Lung (tissue), 11 donors: ENCODE measurements at regions not wholly inside any gene's neighbourhood (a gene's known extent, or its start where the extent isn't known, plus 50 kb on each side); places are given as distances from the start of the nearest gene placed in this dataset.

Source experiments
- ATAC-seq: fragments of 200-7000 bp; cut with Tn5 transposase; one replicate; pipeline ENCODE4 v1.9.1; 2020; ENCODE audit warnings: moderate number of reproducible peaks; ENCODE audit not compliant: insufficient read depth, low FRiP score
- DNase-seq, 3 donors: peaks; one replicate each; pipeline ENCODE4 v3.0.0-alpha.2; 2013 to 2017
- H3K27ac ChIP-seq, 2 donors: one replicate each; pipeline ENCODE4 v1.5.1; 2013; ENCODE audit warnings: mild to moderate bottlenecking in 2 of 2, moderate library complexity in 2 of 2, control low read depth in 1 of 2, inconsistent platforms in 1 of 2, low read depth in 1 of 2, low read length in 1 of 2
- H3K27me3 ChIP-seq, 3 donors: one replicate each; pipeline ENCODE4 v1.5.1; 2013; ENCODE audit warnings: low read length in 2 of 3; ENCODE audit not compliant: control insufficient read depth in 3 of 3, insufficient read depth in 3 of 3
- H3K36me3 ChIP-seq, 4 donors: one replicate each; pipeline ENCODE4 v1.5.1; 2013; ENCODE audit warnings: low read length in 4 of 4, mild to moderate bottlenecking in 1 of 4, moderate library complexity in 1 of 4; ENCODE audit not compliant: control insufficient read depth in 4 of 4, insufficient read depth in 4 of 4
- H3K4me1 ChIP-seq, 5 donors: one replicate each; pipeline ENCODE4 v1.5.1; 2013; ENCODE audit warnings: low read length in 5 of 5, mild to moderate bottlenecking in 2 of 5, moderate library complexity in 1 of 5; ENCODE audit not compliant: control insufficient read depth in 5 of 5, insufficient read depth in 5 of 5
- H3K4me3 ChIP-seq: one replicate; pipeline ENCODE4 v1.5.1; 2013; ENCODE audit warnings: mild to moderate bottlenecking, control low read depth, moderate library complexity
- H3K9ac ChIP-seq, 2 donors: one replicate each; pipeline ENCODE4 v1.5.1; 2013; ENCODE audit warnings: low read length in 2 of 2, control low read depth in 1 of 2; ENCODE audit not compliant: insufficient read depth in 1 of 2
- H3K9me3 ChIP-seq, 4 donors: one replicate each; pipeline ENCODE4 v1.5.1; 2013; ENCODE audit warnings: low read length in 3 of 4, mild to moderate bottlenecking in 1 of 4, moderate library complexity in 1 of 4; ENCODE audit not compliant: control insufficient read depth in 4 of 4, insufficient read depth in 3 of 4
- WGBS, 2 donors: extraction: QIAGEN DNeasy Blood & Tissue Kit; methylation state at CpG; one replicate each; pipeline ENCODE4 v1.1.7; 2013; 5-methylcytosine and 5-hydroxymethylcytosine counted together
- TF ChIP-seq, protein P1 (sequence below): IDR thresholded peaks from 2 replicates; pipeline ENCODE4 v1.5.1; 2012; ENCODE audit warnings: mild to moderate bottlenecking; ENCODE audit errors: control extremely low read depth, extremely low read depth
- donor health status: control.
- donor health status: control.
- donor health status: Bipolar disorder and iron deficiency.
- donor health status: healthy.
- donor health status: DM: yes; HTN: yes; CAD: no.

DNA sequence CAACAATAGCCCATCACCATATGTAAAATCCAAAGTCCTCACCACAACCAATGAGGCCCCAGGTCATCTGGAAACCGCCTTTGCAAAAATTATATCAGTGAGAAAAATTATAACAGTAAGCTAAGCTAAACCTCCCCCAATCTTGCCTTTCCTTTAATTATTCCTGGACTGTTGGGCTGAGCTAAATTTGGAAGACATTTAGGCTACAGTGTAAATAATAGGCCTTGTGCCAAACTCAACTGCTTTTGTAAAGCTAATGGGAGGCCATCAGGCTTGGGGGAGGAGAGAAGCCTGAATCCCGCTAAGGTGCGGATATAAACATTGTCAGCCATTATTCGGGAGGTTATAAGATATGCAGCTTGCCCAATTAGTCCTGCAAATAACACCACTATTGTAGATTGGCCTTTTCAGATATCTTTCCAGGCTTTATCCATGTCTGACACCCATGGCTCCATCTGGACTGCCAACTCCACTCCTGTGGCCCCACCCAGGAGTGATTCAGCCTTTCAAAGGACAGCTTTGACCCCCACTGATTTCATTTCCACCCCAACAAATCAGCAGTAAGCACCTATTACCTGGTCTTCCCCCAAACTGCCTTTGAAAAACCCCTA is 53.0 kb upstream of the CA12 start:
- H3K36me3 ChIP-seq = no peaks in the 10 kb centered on the region
- DNase-seq (peak in 2 of 3 donors; percentile 74 to 85), ATAC-seq (no peak)
- H3K27ac ChIP-seq = no peak overlapping the region
- 83 to 91% methylated on average over 4 of the region's 4 CpGs for WGBS, 2 donors
- H3K4me3 ChIP-seq = no peak overlapping the region
- H3K27me3 ChIP-seq = no peaks in the 10 kb centered on the region
- H3K4me1 ChIP-seq = peaks cover 2 to 48% (median 27%) of the 10 kb centered on the region in 5 donors
- TF ChIP-seq, protein P1, sequence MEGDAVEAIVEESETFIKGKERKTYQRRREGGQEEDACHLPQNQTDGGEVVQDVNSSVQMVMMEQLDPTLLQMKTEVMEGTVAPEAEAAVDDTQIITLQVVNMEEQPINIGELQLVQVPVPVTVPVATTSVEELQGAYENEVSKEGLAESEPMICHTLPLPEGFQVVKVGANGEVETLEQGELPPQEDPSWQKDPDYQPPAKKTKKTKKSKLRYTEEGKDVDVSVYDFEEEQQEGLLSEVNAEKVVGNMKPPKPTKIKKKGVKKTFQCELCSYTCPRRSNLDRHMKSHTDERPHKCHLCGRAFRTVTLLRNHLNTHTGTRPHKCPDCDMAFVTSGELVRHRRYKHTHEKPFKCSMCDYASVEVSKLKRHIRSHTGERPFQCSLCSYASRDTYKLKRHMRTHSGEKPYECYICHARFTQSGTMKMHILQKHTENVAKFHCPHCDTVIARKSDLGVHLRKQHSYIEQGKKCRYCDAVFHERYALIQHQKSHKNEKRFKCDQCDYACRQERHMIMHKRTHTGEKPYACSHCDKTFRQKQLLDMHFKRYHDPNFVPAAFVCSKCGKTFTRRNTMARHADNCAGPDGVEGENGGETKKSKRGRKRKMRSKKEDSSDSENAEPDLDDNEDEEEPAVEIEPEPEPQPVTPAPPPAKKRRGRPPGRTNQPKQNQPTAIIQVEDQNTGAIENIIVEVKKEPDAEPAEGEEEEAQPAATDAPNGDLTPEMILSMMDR = no peak
- peaks cover 0 to 2% (median 0%) of the 10 kb centered on the region in 4 donors for H3K9me3 ChIP-seq
- H3K9ac ChIP-seq = no peak overlapping the region

GRCh38 chr15:63435204-63435820 is 53.7 kb upstream of the CA12 start:
- TF ChIP-seq, protein P1 = no peak
- ATAC-seq = no peak
- H3K9ac ChIP-seq = no peak overlapping the region
- no peaks in the 10 kb centered on the region for H3K36me3 ChIP-seq
- no peak overlapping the region for H3K4me3 ChIP-seq
- peaks cover 2 to 48% (median 27%) of the 10 kb centered on the region in 5 donors for H3K4me1 ChIP-seq
- DNase-seq = no peak
- peaks cover 0 to 2% (median 0%) of the 10 kb centered on the region in 4 donors for H3K9me3 ChIP-seq
- no peak overlapping the region for H3K27ac ChIP-seq
- H3K27me3 ChIP-seq = no peaks in the 10 kb centered on the region
- WGBS, 2 donors = 96 to 99% methylated on average over 9 of the region's 9 CpGs

DNA sequence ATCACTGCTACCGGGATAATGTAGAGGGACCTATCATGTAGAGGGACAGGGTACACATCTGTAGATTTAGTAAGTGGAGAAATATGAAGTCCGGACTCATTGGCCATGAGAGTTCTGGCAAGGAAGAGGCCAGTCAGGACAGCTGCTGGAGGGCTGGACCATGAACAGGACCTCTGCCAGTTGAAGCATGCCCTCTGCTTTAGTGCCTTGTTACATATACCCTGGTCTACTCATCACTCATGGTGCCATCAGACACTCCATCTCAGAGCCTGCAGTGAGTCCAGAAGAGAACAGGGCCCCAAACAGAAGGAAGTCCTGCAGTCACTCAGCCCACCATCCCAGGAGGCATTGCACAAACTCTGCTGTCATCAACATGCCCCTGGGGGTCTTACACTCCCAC is 54.7 kb upstream of the CA12 start:
- H3K36me3 ChIP-seq = no peaks in the 10 kb centered on the region
- no peak for ATAC-seq
- no peak overlapping the region for H3K27ac ChIP-seq
- no peak for DNase-seq
- TF ChIP-seq, protein P1 = no peak
- WGBS, 2 donors = 89 to 94% methylated on average over 2 of the region's 2 CpGs
- H3K4me1 ChIP-seq = peaks cover 2 to 46% (median 27%) of the 10 kb centered on the region in 5 donors
- no peaks in the 10 kb centered on the region for H3K9me3 ChIP-seq
- H3K27me3 ChIP-seq = no peaks in the 10 kb centered on the region
- no peak overlapping the region for H3K4me3 ChIP-seq
- peak overlapping the region; percentile 26 to 80 for H3K9ac ChIP-seq
